IMR-90 (cell line): ENCODE measurements at regions not wholly inside any gene's neighbourhood (a gene's known extent, or its start where the extent isn't known, plus 50 kb on each side); places are given as distances from the start of the nearest gene placed in this dataset.

Experiments
- ATAC-seq: fragments of 200-7000 bp; cut with Tn5 transposase; 2 replicates; pipeline ENCODE4 v1.9.1; 2020; ENCODE audit warnings: low read depth, mild to moderate bottlenecking, moderate library complexity
- BruUV-seq: library from RNA; stranded (reverse); fragments of 400-500 nt; replicated peaks from 2 replicates; lab custom pipeline; 2021; lab: Mats Ljungman, UMichigan
- CTCF ChIA-PET: fragments of 300-600 bp; formaldehyde crosslinking; extraction: SDS; loops from one replicate; lab custom pipeline; 2021; ENCODE audit warnings: antibody characterized with exemption; lab: Yijun Ruan, JAX
- POLR2A ChIA-PET: fragments of 300-600 bp; sonication (Branson Sonifier 250); formaldehyde crosslinking; loops from one replicate; lab custom pipeline; 2022; ENCODE audit warnings: antibody characterized with exemption; ENCODE audit not compliant: unreplicated experiment; lab: Charles Lee
- DNase-seq: peaks from one replicate; pipeline ENCODE4 v3.0.0; 2013
- H2AFZ ChIP-seq: replicated peaks from 2 replicates; pipeline ENCODE3; 2013; ENCODE audit warnings: low read length, mild to moderate bottlenecking; ENCODE audit not compliant: poor library complexity
- H2AK5ac ChIP-seq: 2 replicates; pipeline ENCODE4 v1.6.1; 2013; ENCODE audit warnings: low read depth, low read length, inconsistent platforms
- H2AK9ac ChIP-seq: replicated peaks from 2 replicates; pipeline ENCODE3; 2013; ENCODE audit warnings: mild to moderate bottlenecking, low read depth, low read length, moderate library complexity; ENCODE audit not compliant: poor library complexity
- H2BK120ac ChIP-seq: 2 replicates; pipeline ENCODE4 v1.6.1; 2013; ENCODE audit warnings: low read depth, low read length, inconsistent platforms
- H2BK15ac ChIP-seq: 3 replicates; pipeline ENCODE4 v1.6.1; 2013; ENCODE audit warnings: low read depth, low read length, inconsistent platforms
- H2BK20ac ChIP-seq: 2 replicates; pipeline ENCODE4 v1.6.1; 2013; ENCODE audit warnings: low read depth, mild to moderate bottlenecking, inconsistent platforms, low read length, moderate library complexity
- H2BK5ac ChIP-seq: 2 replicates; pipeline ENCODE4 v1.6.1; 2013; ENCODE audit warnings: mild to moderate bottlenecking, low read depth, low read length, inconsistent platforms; ENCODE audit not compliant: poor library complexity, severe bottlenecking
- H3K14ac ChIP-seq: replicated peaks from 2 replicates; pipeline ENCODE4 v1.6.1; 2013; ENCODE audit warnings: low read depth, low read length, inconsistent platforms
- H3K18ac ChIP-seq: 2 replicates; pipeline ENCODE4 v1.6.1; 2013; ENCODE audit warnings: low read depth, low read length, control low read depth
- H3K23ac ChIP-seq: 2 replicates; pipeline ENCODE4 v1.6.1; 2013; ENCODE audit warnings: low read depth, low read length, inconsistent platforms
- H3K27ac ChIP-seq: 2 replicates; pipeline ENCODE4 v1.5.1; 2013; ENCODE audit warnings: mild to moderate bottlenecking, control low read depth, low read length; ENCODE audit not compliant: insufficient read depth
- H3K27me3 ChIP-seq: 2 replicates; pipeline ENCODE4 v1.6.1; 2013; ENCODE audit warnings: low read length; ENCODE audit not compliant: control insufficient read depth, insufficient read depth
- H3K36me3 ChIP-seq: 2 replicates; pipeline ENCODE4 v1.6.1; 2013; ENCODE audit warnings: low read length, mixed read lengths; ENCODE audit not compliant: control insufficient read depth, insufficient read depth
- H3K4ac ChIP-seq: 2 replicates; pipeline ENCODE4 v1.6.1; 2013; ENCODE audit warnings: low read depth, low read length, inconsistent platforms
- H3K4me1 ChIP-seq: 2 replicates; pipeline ENCODE4 v1.6.1; 2013; ENCODE audit warnings: low read length, mixed read lengths; ENCODE audit not compliant: control insufficient read depth, insufficient read depth
- H3K4me2 ChIP-seq: 2 replicates; pipeline ENCODE4 v1.6.1; 2013; ENCODE audit warnings: low read depth, mild to moderate bottlenecking, control low read depth, low read length, moderate library complexity
- H3K4me3 ChIP-seq: 2 replicates; pipeline ENCODE4 v1.5.1; 2013; ENCODE audit warnings: low read depth, mild to moderate bottlenecking, control low read depth, low read length, moderate library complexity; ENCODE audit not compliant: insufficient read depth
- H3K56ac ChIP-seq: 2 replicates; pipeline ENCODE4 v1.6.1; 2013; ENCODE audit warnings: low read length, inconsistent platforms; ENCODE audit not compliant: insufficient read depth; ENCODE audit errors: extremely low read depth
- H3K79me1 ChIP-seq, 2 experiments: 2 replicates each; pipeline ENCODE4 v1.6.1; 2013; ENCODE audit warnings: low read length in 2 of 2, inconsistent platforms in 1 of 2, low read depth in 1 of 2
- H3K9ac ChIP-seq: 2 replicates; pipeline ENCODE4 v1.6.1; 2013; ENCODE audit warnings: low read depth, low read length, control low read depth
- H3K9me1 ChIP-seq: 2 replicates; pipeline ENCODE4 v1.6.1; 2013; ENCODE audit warnings: low read length, inconsistent platforms; ENCODE audit not compliant: insufficient read depth
- H3K9me3 ChIP-seq: 2 replicates; pipeline ENCODE4 v1.6.1; 2013; ENCODE audit warnings: low read length; ENCODE audit not compliant: control insufficient read depth, insufficient read depth
- H4K20me1 ChIP-seq: 2 replicates; pipeline ENCODE4 v1.6.1; 2013; ENCODE audit warnings: low read length, inconsistent platforms; ENCODE audit not compliant: insufficient read depth
- H4K5ac ChIP-seq: 2 replicates; pipeline ENCODE4 v1.6.1; 2013; ENCODE audit warnings: mild to moderate bottlenecking, low read depth, low read length, control low read depth
- H4K8ac ChIP-seq, 2 experiments: 2 replicates each; pipeline ENCODE4 v1.6.1; 2013; ENCODE audit warnings: low read depth in 2 of 2, low read length in 2 of 2, control low read depth in 1 of 2, inconsistent platforms in 1 of 2
- H4K91ac ChIP-seq: 2 replicates; pipeline ENCODE4 v1.6.1; 2013; ENCODE audit warnings: low read depth, low read length, inconsistent platforms; ENCODE audit not compliant: insufficient read depth
- ELK1 ChIP-seq: fragments of 150-350 bp; IDR thresholded peaks from 2 replicates; pipeline ENCODE4 v1.6.1; 2016; ENCODE audit warnings: low read depth, mild to moderate bottlenecking, low read length, moderate library complexity, borderline replicate concordance
- FOS ChIP-seq: fragments of 150-350 bp; IDR thresholded peaks from 2 replicates; pipeline ENCODE4 v1.6.1; 2016; ENCODE audit warnings: low read depth, low read length
- MAZ ChIP-seq: IDR thresholded peaks from 2 replicates; pipeline ENCODE4 v1.6.1; 2012; ENCODE audit warnings: low read depth, mild to moderate bottlenecking, low read length, improper control_type of control experiment, moderate library complexity, borderline replicate concordance
- RCOR1 ChIP-seq: IDR thresholded peaks from 2 replicates; pipeline ENCODE4 v1.6.1; 2012; ENCODE audit warnings: mild to moderate bottlenecking, low read length, improper control_type of control experiment; ENCODE audit not compliant: insufficient replicate concordance
- WGBS, 2 experiments: methylation state at CpG; one replicate each; pipeline versions ENCODE4 v1.1.5 to v1.1.7; 2013; ENCODE audit warnings: missing lambda C conversion rate in 2 of 2; ENCODE audit not compliant: insufficient read length in 1 of 2; ENCODE audit errors: extremely low coverage in 2 of 2; 5-methylcytosine and 5-hydroxymethylcytosine counted together
- dilution Hi-C: fragments of 300-500 bp; cut with HindIII; formaldehyde crosslinking; loops from one replicate; pipeline ENCODE4 v1.14.3; 2018; ENCODE audit warnings: low sequenced_read_pairs; ENCODE audit not compliant: unreplicated experiment
- in situ Hi-C: fragments of 300-500 bp; cut with MboI; formaldehyde crosslinking; loops from 3 replicates; pipeline ENCODE4 v1.14.3; 2019; ENCODE audit warnings: low sequenced_read_pairs, inconsistent platforms, mixed read lengths
- intact Hi-C: fragments of 100-400 bp; cut with micrococcal nuclease; formaldehyde crosslinking; loops from 2 replicates; pipeline ENCODE4 v1.10.0; 2022

GRCh38 chr13:26984337-26984736 is 187.3 kb downstream of the USP12 start:
- peak overlapping the region; percentile 91 for H3K23ac ChIP-seq
- no peaks in the 10 kb centered on the region for H3K36me3 ChIP-seq
- H2AK5ac ChIP-seq = peak overlapping the region; percentile 99
- peak overlapping the region; percentile 93 for H2BK120ac ChIP-seq
- peak overlapping the region; percentile 86 for H3K18ac ChIP-seq
- TF ChIP-seq MAZ (no peak), RCOR1 (no peak), FOS (no peak), ELK1 (no peak)
- peak overlapping the region; percentile 84 for H3K27ac ChIP-seq
- peak overlapping the region; percentile 99 for H3K4ac ChIP-seq
- peak overlapping the region; percentile 85 for H2BK5ac ChIP-seq
- intact Hi-C loops = loop anchor here (2.0 to 10.0 kb wide), 4 partner anchors 186 to 1000 kb away; partner anchors contain the start of genes GTF3A, URAD and USP12
- ChIA-PET CTCF (interaction anchor here (1.4 to 2.2 kb wide), 6 partner anchors 12 to 842 kb away, joined by 3 to 28 read pairs (median 22); no protein-coding TSS in a partner anchor), POLR2A (no interaction called here)
- no peak overlapping the region for H3K4me2 ChIP-seq
- no peak for ATAC-seq
- H4K8ac ChIP-seq = peak overlapping the region; percentile 85 to 96
- no peak overlapping the region; the same call in 1 of the 2 replicates for H3K56ac ChIP-seq
- H3K27me3 ChIP-seq = no peaks in the 10 kb centered on the region
- H4K91ac ChIP-seq = peak overlapping the region; percentile 77
- H3K4me3 ChIP-seq = no peak overlapping the region
- peak overlapping the region; percentile 94 for H4K5ac ChIP-seq
- no peaks in the 10 kb centered on the region for H4K20me1 ChIP-seq
- no CpG with 5 or more reads among the region's 4 CpGs for WGBS, 2 experiments
- BruUV-seq = no TSS peak
- no peak overlapping the region for H2AK9ac ChIP-seq
- peaks cover 13% of the 10 kb centered on the region for H3K9me1 ChIP-seq
- peak overlapping the region; percentile 93 for H2BK20ac ChIP-seq
- no peak for DNase-seq
- no peak overlapping the region for H3K9ac ChIP-seq
- in situ Hi-C loops = loop anchor here (10.0 to 25.0 kb wide), 3 partner anchors 190 to 628 kb away; partner anchors contain the start of genes LNX2, POLR1D, RASL11A and USP12
- H3K14ac ChIP-seq = peak overlapping the region; percentile 96
- peak overlapping the region; percentile 94 for H2BK15ac ChIP-seq
- H3K4me1 ChIP-seq = peaks cover 16% of the 10 kb centered on the region
- no peaks in the 10 kb centered on the region for H3K9me3 ChIP-seq
- peak overlapping the region; percentile 15 for H2AFZ ChIP-seq
- peaks cover 0 to 8% of the 10 kb centered on the region in 2 experiments; a peak in 2 of 4 replicates for H3K79me1 ChIP-seq
- dilution Hi-C loops = no loop called here
